ENCODE measurements at regions not wholly inside any gene's neighbourhood (a gene's known extent, or its start where the extent isn't known, plus 50 kb on each side); places are given as distances from the start of the nearest gene placed in this dataset.
"Not testable (repeated sequence)": the region's sequence is repeated elsewhere in the genome, so short reads cannot be mapped to it uniquely, and the experiment has no call there.

GRCh38 chrY:10999715-11000114 lies 1472.0 kb downstream of the TSPY10 start:
- not testable (repeated sequence) for TF ChIP-seq CTCF, POLR2A (IDR thresholded peaks at IDR 0.05)

Measured in Peyer's patch (tissue), 4 donors.